Ishikawa (cell line): ENCODE measurements at regions not wholly inside any gene's neighbourhood (a gene's known extent, or its start where the extent isn't known, plus 50 kb on each side); places are given as distances from the start of the nearest gene placed in this dataset.

Experiments used
- CEBPB ChIP-seq: IDR thresholded peaks from 2 replicates; pipeline ENCODE4 v1.6.1; 2012
- CREB1 ChIP-seq: IDR thresholded peaks from 2 replicates; pipeline ENCODE4 v1.6.1; 2012; ENCODE audit warnings: low read depth
- EGR1 ChIP-seq: IDR thresholded peaks from 2 replicates; pipeline ENCODE4 v1.6.1; 2012
- EP300 ChIP-seq: IDR thresholded peaks from 2 replicates; pipeline ENCODE4 v1.6.1; 2012; ENCODE audit warnings: borderline replicate concordance
- FOXM1 ChIP-seq: IDR thresholded peaks from 2 replicates; pipeline ENCODE4 v1.6.1; 2012; ENCODE audit warnings: low read depth, borderline replicate concordance
- NFIC ChIP-seq: IDR thresholded peaks from 2 replicates; pipeline ENCODE4 v1.6.1; 2012
- RAD21 ChIP-seq: IDR thresholded peaks from 2 replicates; pipeline ENCODE4 v1.6.1; 2012; ENCODE audit warnings: low read depth
- REST ChIP-seq: IDR thresholded peaks from 2 replicates; pipeline ENCODE4 v1.6.1; 2012; ENCODE audit warnings: low read depth, mild to moderate bottlenecking
- TAF1 ChIP-seq: IDR thresholded peaks from 2 replicates; pipeline ENCODE4 v1.6.1; 2012; ENCODE audit warnings: low read depth, mild to moderate bottlenecking
- TCF12 ChIP-seq: IDR thresholded peaks from 2 replicates; pipeline ENCODE4 v1.6.1; 2012; ENCODE audit warnings: low read depth
- TEAD4 ChIP-seq: IDR thresholded peaks from 2 replicates; pipeline ENCODE4 v1.6.1; 2012
- USF1 ChIP-seq: IDR thresholded peaks from 2 replicates; pipeline ENCODE4 v1.6.1; 2012
- YY1 ChIP-seq: IDR thresholded peaks from 2 replicates; pipeline ENCODE4 v1.6.1; 2012; ENCODE audit warnings: low read depth
- ZBTB7A ChIP-seq: IDR thresholded peaks from 2 replicates; pipeline ENCODE4 v1.6.1; 2012; ENCODE audit warnings: low read depth
- TF ChIP-seq, protein P1 (sequence below): IDR thresholded peaks from 2 replicates; pipeline ENCODE4 v1.6.1; 2012

DNA sequence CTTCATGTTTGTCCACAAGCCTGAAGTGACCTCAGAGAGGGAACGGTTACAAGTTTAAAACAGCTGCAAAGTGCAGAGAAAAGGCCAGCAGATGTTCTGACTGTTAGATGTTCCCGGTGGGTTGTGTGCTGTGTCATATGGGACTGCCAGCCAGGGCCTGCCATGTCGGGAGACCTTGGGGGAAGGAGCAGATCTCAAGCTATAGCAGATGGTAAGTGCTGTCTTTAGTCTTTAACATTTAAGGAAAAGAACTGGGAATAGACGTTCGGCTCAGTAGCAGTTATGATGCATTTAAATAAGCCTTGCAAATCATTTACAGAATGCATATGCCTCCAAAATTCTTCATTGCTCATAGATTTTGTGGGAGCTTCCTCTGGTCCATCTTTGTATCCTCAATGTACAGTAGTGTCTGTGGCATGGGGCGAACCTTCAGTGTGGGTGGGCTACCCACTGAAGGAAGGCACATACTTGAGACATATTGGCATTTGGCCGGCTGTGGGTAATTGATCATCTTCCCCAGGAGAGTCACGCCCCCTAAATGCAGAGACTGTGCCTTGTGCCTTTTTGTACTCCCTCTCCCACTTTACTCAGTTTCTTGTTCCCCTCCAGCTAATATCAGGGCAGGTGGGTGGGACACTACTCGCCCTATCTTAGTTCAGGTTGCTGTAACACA lies 131.9 kb downstream of the NPIPB5 start:
- no peak for TF ChIP-seq EGR1
- no peak for TF ChIP-seq TEAD4
- no peak for TF ChIP-seq CEBPB
- no peak for TF ChIP-seq REST
- no peak for TF ChIP-seq CREB1
- TF ChIP-seq TAF1: no peak
- no peak for TF ChIP-seq RAD21
- no peak for TF ChIP-seq ZBTB7A
- TF ChIP-seq YY1: no peak
- TF ChIP-seq USF1: no peak
- TF ChIP-seq EP300: no peak
- no peak for TF ChIP-seq TCF12
- no peak for TF ChIP-seq FOXM1
- TF ChIP-seq, protein P1, sequence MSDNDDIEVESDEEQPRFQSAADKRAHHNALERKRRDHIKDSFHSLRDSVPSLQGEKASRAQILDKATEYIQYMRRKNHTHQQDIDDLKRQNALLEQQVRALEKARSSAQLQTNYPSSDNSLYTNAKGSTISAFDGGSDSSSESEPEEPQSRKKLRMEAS: no peak
- no peak for TF ChIP-seq NFIC

GRCh38 chr16:22643886-22644285 lies 133.2 kb downstream of the NPIPB5 start:
- TF ChIP-seq TEAD4: no peak
- TF ChIP-seq USF1: no peak
- TF ChIP-seq, protein P1: no peak
- TF ChIP-seq EGR1: no peak
- no peak for TF ChIP-seq EP300
- TF ChIP-seq NFIC: no peak
- no peak for TF ChIP-seq REST
- no peak for TF ChIP-seq ZBTB7A
- no peak for TF ChIP-seq CREB1
- no peak for TF ChIP-seq TAF1
- no peak for TF ChIP-seq YY1
- TF ChIP-seq RAD21: no peak
- no peak for TF ChIP-seq FOXM1
- no peak for TF ChIP-seq CEBPB
- TF ChIP-seq TCF12: no peak

DNA sequence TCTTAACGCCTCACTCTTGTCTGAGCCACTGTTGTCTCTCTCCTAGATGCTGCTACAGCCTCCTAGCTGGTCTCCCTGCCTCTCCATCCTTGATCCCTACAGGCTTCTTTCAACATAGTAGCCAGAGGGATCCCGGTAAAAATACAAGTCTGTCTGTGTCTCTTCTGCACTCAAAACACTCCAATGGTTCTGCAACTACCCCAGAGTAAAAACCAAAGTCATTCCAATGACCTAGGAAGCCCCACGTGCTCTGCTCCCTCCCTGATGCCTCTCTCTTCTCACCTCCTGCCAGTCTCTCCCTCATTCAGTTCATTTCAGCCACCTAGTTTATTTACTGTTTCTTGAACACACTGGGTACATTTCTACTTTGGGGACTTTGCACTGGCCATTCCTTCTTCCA lies 135.2 kb downstream of the NPIPB5 start:
- TF ChIP-seq ZBTB7A (no peak), TAF1 (no peak), YY1 (no peak), EGR1 (no peak), NFIC (no peak)
- TF ChIP-seq, protein P1: no peak

DNA sequence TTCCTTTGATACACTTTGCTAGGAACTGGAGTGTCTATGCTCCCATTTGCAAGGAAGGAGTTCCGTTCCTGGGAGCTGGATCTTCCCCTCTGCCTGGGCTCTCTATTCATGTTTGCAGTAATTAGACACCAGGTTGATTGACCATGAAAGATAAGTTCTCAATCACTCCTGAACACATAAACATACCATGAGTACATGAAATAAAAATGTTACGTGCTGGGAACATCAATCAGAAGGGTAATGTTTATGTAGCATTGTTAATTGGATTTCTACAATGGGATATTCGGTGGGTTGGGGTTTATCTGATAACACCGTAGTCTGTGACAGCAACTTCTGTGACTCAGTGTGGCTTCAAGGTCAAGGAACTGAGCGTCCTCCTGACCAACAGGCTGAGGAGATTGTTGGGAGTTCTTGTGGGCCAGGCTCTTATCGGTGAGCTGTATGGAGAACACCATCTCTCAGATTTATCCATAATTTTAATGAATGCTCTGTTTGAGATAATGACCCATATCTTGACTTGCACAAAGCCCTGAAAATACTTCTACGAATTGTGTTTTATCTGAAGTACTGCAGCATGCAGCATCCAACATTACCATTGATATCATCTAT lies 136.4 kb downstream of the NPIPB5 start:
- TF ChIP-seq CREB1 (no peak), USF1 (no peak), TCF12 (no peak), TAF1 (no peak)

DNA sequence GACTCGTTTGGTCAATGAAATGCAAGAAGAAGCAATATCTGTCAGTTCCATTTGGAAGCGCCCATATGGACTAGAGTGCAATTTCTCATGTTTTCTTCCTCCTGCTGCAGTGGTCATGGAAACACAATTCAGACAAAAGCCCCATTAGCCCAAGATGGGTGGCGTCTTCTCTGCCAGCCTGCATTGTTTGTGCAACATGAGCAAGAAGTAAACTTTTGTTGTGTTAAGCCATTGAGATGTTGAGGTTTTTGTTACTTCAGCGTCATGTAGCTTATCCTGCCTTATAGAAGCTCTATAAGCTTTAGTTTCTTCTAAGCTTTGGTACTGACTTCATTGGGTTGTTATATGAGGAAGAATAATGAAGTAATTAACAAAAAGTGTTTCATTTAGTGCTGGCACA lies 137.4 kb downstream of the NPIPB5 start:
- TF ChIP-seq FOXM1 (no peak), TEAD4 (no peak), YY1 (no peak), REST (no peak), CEBPB (no peak), TCF12 (no peak), RAD21 (no peak), USF1 (no peak), CREB1 (no peak), NFIC (no peak)
- TF ChIP-seq, protein P1: no peak
